ENCODE measurements at regions not wholly inside any gene's neighbourhood (a gene's known extent, or its start where the extent isn't known, plus 50 kb on each side); places are given as distances from the start of the nearest gene placed in this dataset.

- H3K36me3 ChIP-seq = no peaks in the 10 kb centered on the region
- no peak for TF ChIP-seq CTCF (IDR thresholded peaks at IDR 0.05)
- DNase-seq (no peak), ATAC-seq (peak; percentile 79 to 88)
- H3K27me3 ChIP-seq (ENCODE audit: low read depth) = no peaks in the 10 kb centered on the region
- no peaks in the 10 kb centered on the region for H3K4me1 ChIP-seq
- H3K4me3 ChIP-seq = no peak overlapping the region
- no peak overlapping the region for H3K27ac ChIP-seq
- intact Hi-C loops (cut with DNase I) = no loop called here
- H3K9me3 ChIP-seq = no peaks in the 10 kb centered on the region
Observed at GRCh38 chr4:148850257-148850995, 408.2 kb upstream of the NR3C2 start.

- Histone ChIP-seq H3K27me3 (ENCODE audit: low read depth) (no peaks in the 10 kb centered on the region), H3K4me3 (no peak overlapping the region), H3K36me3 (no peaks in the 10 kb centered on the region), H3K9me3 (no peaks in the 10 kb centered on the region), H3K4me1 (no peaks in the 10 kb centered on the region), H3K27ac (no peak overlapping the region)
- DNase-seq = no peak
- no peak for TF ChIP-seq CTCF (IDR thresholded peaks at IDR 0.05)
- intact Hi-C loops (cut with DNase I) = no loop called here
- peak; percentile 12 to 44 for ATAC-seq
Observed at GRCh38 chr4:148849581-148849980, 407.4 kb upstream of the NR3C2 start.

GRCh38 chr4:148847544-148848255 lies 405.5 kb upstream of the NR3C2 start:
- Histone ChIP-seq H3K36me3 (no peaks in the 10 kb centered on the region), H3K4me3 (no peak overlapping the region), H3K9me3 (no peaks in the 10 kb centered on the region), H3K27me3 (ENCODE audit: low read depth) (no peaks in the 10 kb centered on the region), H3K27ac (no peak overlapping the region), H3K4me1 (no peaks in the 10 kb centered on the region)
- DNase-seq = no peak
- no peak for ATAC-seq
- TF ChIP-seq CTCF (IDR thresholded peaks at IDR 0.05) = no peak
- intact Hi-C loops (cut with DNase I) = no loop called here

- no peaks in the 10 kb centered on the region for H3K9me3 ChIP-seq
- no peaks in the 10 kb centered on the region for H3K36me3 ChIP-seq
- ATAC-seq (no peak), DNase-seq (no peak)
- H3K27me3 ChIP-seq (ENCODE audit: low read depth) = no peaks in the 10 kb centered on the region
- H3K4me3 ChIP-seq = no peak overlapping the region
- intact Hi-C loops (cut with DNase I) = no loop called here
- no peaks in the 10 kb centered on the region for H3K4me1 ChIP-seq
- no peak for TF ChIP-seq CTCF (IDR thresholded peaks at IDR 0.05)
- no peak overlapping the region for H3K27ac ChIP-seq
Observed at GRCh38 chr4:148845609-148846008, 403.4 kb upstream of the NR3C2 start.

- intact Hi-C loops (cut with DNase I) = no loop called here
- no peak for TF ChIP-seq CTCF (IDR thresholded peaks at IDR 0.05)
- ATAC-seq (no peak), DNase-seq (no peak)
- Histone ChIP-seq H3K36me3 (no peaks in the 10 kb centered on the region), H3K4me3 (no peak overlapping the region), H3K27me3 (ENCODE audit: low read depth) (no peaks in the 10 kb centered on the region), H3K4me1 (no peaks in the 10 kb centered on the region), H3K27ac (no peak overlapping the region), H3K9me3 (no peaks in the 10 kb centered on the region)
Observed at GRCh38 chr4:148843625-148844024, 401.4 kb upstream of the NR3C2 start.
